SK-N-SH treated with all-trans-retinoic acid at 6 μM for 48 hours (cell line): ENCODE measurements at regions not wholly inside any gene's neighbourhood (a gene's known extent, or its start where the extent isn't known, plus 50 kb on each side); places are given as distances from the start of the nearest gene placed in this dataset.

Experiments
- ATAC-seq: fragments of 200-7000 bp; cut with Tn5 transposase; 3 replicates; pipeline ENCODE4 v1.9.1; 2020; ENCODE audit warnings: mild to moderate bottlenecking, moderate library complexity
- BACH2 ChIP-seq: fragments of 250-450 bp; sonication (Bioruptor Pico); IDR thresholded peaks from 2 replicates; pipeline ENCODE4 v1.9.0; 2021; ENCODE audit warnings: mild to moderate bottlenecking, borderline replicate concordance
- CSDC2 ChIP-seq: fragments of 250-450 bp; sonication (Bioruptor Pico); IDR thresholded peaks from 2 replicates; pipeline ENCODE4 v1.5.0; 2020; ENCODE audit warnings: mild to moderate bottlenecking, moderate library complexity
- ESRRG ChIP-seq: fragments of 250-450 bp; sonication (Bioruptor Pico); IDR thresholded peaks from 2 replicates; pipeline ENCODE4 v1.6.1; 2021; ENCODE audit warnings: mild to moderate bottlenecking
- ISL1 ChIP-seq: fragments of 250-450 bp; sonication (Bioruptor Pico); IDR thresholded peaks from 2 replicates; pipeline ENCODE4 v2.1.2; 2022; ENCODE audit warnings: mild to moderate bottlenecking, moderate library complexity
- POU6F1 ChIP-seq: fragments of 250-450 bp; sonication (Bioruptor Pico); IDR thresholded peaks from 2 replicates; pipeline ENCODE4 v1.8.0; 2021; ENCODE audit warnings: low read depth, mild to moderate bottlenecking, moderate library complexity, borderline replicate concordance
- PPARA ChIP-seq: fragments of 250-450 bp; sonication (Bioruptor Pico); IDR thresholded peaks from 2 replicates; pipeline ENCODE4 v1.5.0; 2020; ENCODE audit warnings: mild to moderate bottlenecking, borderline replicate concordance
- RARB ChIP-seq: fragments of 250-450 bp; sonication (Bioruptor Pico); IDR thresholded peaks from 2 replicates; pipeline ENCODE4 v1.8.0; 2021; ENCODE audit warnings: mild to moderate bottlenecking, moderate library complexity
- SNAI2 ChIP-seq: fragments of 250-450 bp; sonication (Bioruptor Pico); IDR thresholded peaks from 2 replicates; pipeline ENCODE4 v1.5.0; 2020; ENCODE audit warnings: mild to moderate bottlenecking, moderate library complexity
- TCF4 ChIP-seq: fragments of 250-450 bp; sonication (Bioruptor Pico); IDR thresholded peaks from 2 replicates; pipeline ENCODE4 v1.8.0; 2021; ENCODE audit warnings: mild to moderate bottlenecking, moderate library complexity, borderline replicate concordance
- TOX ChIP-seq: fragments of 250-450 bp; sonication (Bioruptor Pico); IDR thresholded peaks from 2 replicates; pipeline ENCODE4 v1.8.0; 2021; ENCODE audit warnings: mild to moderate bottlenecking, moderate library complexity, borderline replicate concordance
- TSHZ2 ChIP-seq: fragments of 250-450 bp; sonication (Bioruptor Pico); IDR thresholded peaks from 2 replicates; pipeline ENCODE4 v1.5.0; 2020; ENCODE audit warnings: mild to moderate bottlenecking, moderate library complexity
- ZFP3 ChIP-seq: fragments of 250-450 bp; sonication (Bioruptor Pico); IDR thresholded peaks from 2 replicates; pipeline ENCODE4 v1.5.0; 2020; ENCODE audit warnings: mild to moderate bottlenecking, moderate library complexity
- ZFP30 ChIP-seq: fragments of 450-650 bp; formaldehyde crosslinking; IDR thresholded peaks from 2 replicates; pipeline ENCODE4 v1.5.0; 2022; ENCODE audit warnings: mild to moderate bottlenecking, moderate library complexity
- ZNF565 ChIP-seq: fragments of 450-650 bp; formaldehyde crosslinking; conservative IDR thresholded peaks from 2 replicates; pipeline ENCODE4 v1.5.0; 2020; ENCODE audit warnings: low read depth, mild to moderate bottlenecking, moderate library complexity
- ZNF70 ChIP-seq: fragments of 450-650 bp; formaldehyde crosslinking; IDR thresholded peaks from 2 replicates; pipeline ENCODE4 v1.5.0; 2020; ENCODE audit warnings: mild to moderate bottlenecking, moderate library complexity
- ZNF8 ChIP-seq: fragments of 450-650 bp; formaldehyde crosslinking; IDR thresholded peaks from 2 replicates; pipeline ENCODE4 v1.5.0; 2020; ENCODE audit warnings: mild to moderate bottlenecking, moderate library complexity
- TF ChIP-seq, protein P1 (sequence below): fragments of 250-450 bp; sonication (Bioruptor Pico); IDR thresholded peaks from 2 replicates; pipeline ENCODE4 v1.5.1; 2021; ENCODE audit warnings: mild to moderate bottlenecking, moderate library complexity
- TF ChIP-seq, protein P2 (sequence below): fragments of 250-450 bp; sonication (Bioruptor Pico); IDR thresholded peaks from 2 replicates; pipeline ENCODE4 v1.5.1; 2020; ENCODE audit warnings: low read depth, mild to moderate bottlenecking, moderate library complexity

DNA sequence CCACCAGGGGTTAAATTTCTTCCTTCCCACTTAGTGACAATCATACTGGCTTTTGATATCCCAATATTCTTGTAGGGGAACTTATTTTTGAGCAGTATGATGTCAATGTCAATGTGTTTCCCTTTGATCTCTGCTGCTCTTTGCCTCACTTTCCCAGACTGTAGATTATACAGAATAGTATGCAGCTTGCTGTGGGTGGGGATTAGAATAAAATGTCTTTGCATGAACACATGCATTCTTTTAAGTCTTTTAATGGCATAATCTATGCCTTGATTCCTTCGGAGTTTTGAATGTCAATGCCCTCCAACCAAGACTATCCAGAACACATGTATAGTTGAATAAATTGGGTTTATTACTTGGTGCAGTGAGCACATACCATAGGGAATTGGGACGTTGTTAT, 125.5 kb downstream of the IL20RB start (continued):
- TF ChIP-seq TCF4 (CRISPR knock-in tag): no peak
- TF ChIP-seq SNAI2: no peak
- no peak for TF ChIP-seq ZFP30
- TF ChIP-seq, all 23 proteins: peak for 0

- no peak for TF ChIP-seq BACH2
- TF ChIP-seq TCF4 (CRISPR knock-in tag): no peak
- TF ChIP-seq ZNF8 (CRISPR knock-in tag): no peak
- TF ChIP-seq, protein P1, sequence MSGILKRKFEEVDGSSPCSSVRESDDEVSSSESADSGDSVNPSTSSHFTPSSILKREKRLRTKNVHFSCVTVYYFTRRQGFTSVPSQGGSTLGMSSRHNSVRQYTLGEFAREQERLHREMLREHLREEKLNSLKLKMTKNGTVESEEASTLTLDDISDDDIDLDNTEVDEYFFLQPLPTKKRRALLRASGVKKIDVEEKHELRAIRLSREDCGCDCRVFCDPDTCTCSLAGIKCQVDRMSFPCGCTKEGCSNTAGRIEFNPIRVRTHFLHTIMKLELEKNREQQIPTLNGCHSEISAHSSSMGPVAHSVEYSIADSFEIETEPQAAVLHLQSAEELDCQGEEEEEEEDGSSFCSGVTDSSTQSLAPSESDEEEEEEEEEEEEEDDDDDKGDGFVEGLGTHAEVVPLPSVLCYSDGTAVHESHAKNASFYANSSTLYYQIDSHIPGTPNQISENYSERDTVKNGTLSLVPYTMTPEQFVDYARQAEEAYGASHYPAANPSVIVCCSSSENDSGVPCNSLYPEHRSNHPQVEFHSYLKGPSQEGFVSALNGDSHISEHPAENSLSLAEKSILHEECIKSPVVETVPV: no peak
- TF ChIP-seq ZNF70 (CRISPR knock-in tag): no peak
- no peak for TF ChIP-seq TSHZ2 (CRISPR knock-in tag)
- no peak for TF ChIP-seq ZFP3 (CRISPR knock-in tag)
- no peak for ATAC-seq
Observed at GRCh38 chr3:137084586-137084985, 126.8 kb downstream of the IL20RB start.

GRCh38 chr3:137097386-137097785, 139.6 kb downstream of the IL20RB start:
- ATAC-seq: no peak
- TF ChIP-seq CSDC2 (CRISPR knock-in tag) (no peak), POU6F1 (no peak), RARB (CRISPR knock-in tag) (no peak), ZNF565 (CRISPR knock-in tag) (no peak), ISL1 (CRISPR knock-in tag) (no peak), TSHZ2 (CRISPR knock-in tag) (no peak), TOX (CRISPR knock-in tag) (no peak)
- TF ChIP-seq, protein P2, sequence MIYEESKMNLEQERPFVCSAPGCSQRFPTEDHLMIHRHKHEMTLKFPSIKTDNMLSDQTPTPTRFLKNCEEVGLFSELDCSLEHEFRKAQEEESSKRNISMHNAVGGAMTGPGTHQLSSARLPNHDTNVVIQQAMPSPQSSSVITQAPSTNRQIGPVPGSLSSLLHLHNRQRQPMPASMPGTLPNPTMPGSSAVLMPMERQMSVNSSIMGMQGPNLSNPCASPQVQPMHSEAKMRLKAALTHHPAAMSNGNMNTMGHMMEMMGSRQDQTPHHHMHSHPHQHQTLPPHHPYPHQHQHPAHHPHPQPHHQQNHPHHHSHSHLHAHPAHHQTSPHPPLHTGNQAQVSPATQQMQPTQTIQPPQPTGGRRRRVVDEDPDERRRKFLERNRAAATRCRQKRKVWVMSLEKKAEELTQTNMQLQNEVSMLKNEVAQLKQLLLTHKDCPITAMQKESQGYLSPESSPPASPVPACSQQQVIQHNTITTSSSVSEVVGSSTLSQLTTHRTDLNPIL (CRISPR knock-in tag): no peak
- TF ChIP-seq, protein P1: no peak

DNA sequence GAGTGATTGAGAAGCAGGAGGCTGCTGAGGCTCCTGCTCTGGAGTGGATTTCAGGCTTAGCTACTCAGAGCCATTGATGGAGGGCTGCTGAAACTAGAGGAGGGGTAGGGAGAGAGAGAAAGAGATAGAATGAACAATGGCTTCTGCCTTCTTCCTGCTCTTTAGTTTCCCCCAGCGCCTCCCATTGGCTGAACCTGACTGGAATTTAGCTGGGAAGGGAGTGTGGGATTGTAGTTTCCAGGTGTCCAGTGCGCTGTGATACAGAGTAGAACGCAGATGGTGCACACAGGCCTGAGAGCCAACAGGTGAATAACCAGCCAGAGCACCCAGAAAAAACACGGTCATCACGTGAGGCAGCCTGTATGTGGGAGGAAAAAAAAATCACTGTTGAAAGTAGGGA, 140.1 kb downstream of the IL20RB start:
- ATAC-seq: no peak

More for the DNA sequence above, 140.1 kb downstream of the IL20RB start:
- TF ChIP-seq ZFP30 (no peak), SNAI2 (no peak), TSHZ2 (CRISPR knock-in tag) (no peak), TOX (CRISPR knock-in tag) (no peak), CSDC2 (CRISPR knock-in tag) (no peak), PPARA (CRISPR knock-in tag) (no peak), ESRRG (CRISPR knock-in tag) (no peak), TCF4 (CRISPR knock-in tag) (no peak), ZFP3 (CRISPR knock-in tag) (no peak), ISL1 (CRISPR knock-in tag) (no peak)
